Caki2 (cell line): ENCODE measurements at regions not wholly inside any gene's neighbourhood (a gene's known extent, or its start where the extent isn't known, plus 50 kb on each side); places are given as distances from the start of the nearest gene placed in this dataset.

Source experiments
- DNase-seq: peaks from one replicate; pipeline ENCODE4 v3.0.0-alpha.2; 2015; ENCODE audit warnings: low read depth
- in situ Hi-C: cut with HindIII; loops from 2 replicates; pipeline ENCODE4 v1.10.0; 2016; ENCODE audit warnings: low sequenced_read_pairs, low pct_unique_long_range_greater_than_20kb, mixed read lengths

GRCh38 chr6:168967281-168967925, 286.2 kb downstream of the THBS2 start:
- DNase-seq = peak; percentile 10
- in situ Hi-C loops = no loop called here

- DNase-seq = no peak
- in situ Hi-C loops = no loop called here
Measured at GRCh38 chr6:168964138-168964835, 289.4 kb downstream of the THBS2 start.

- in situ Hi-C loops = no loop called here
- no peak for DNase-seq
Measured at GRCh38 chr6:168962886-168963285, 290.8 kb downstream of the THBS2 start.

GRCh38 chr6:168961264-168961656, 292.4 kb downstream of the THBS2 start:
- in situ Hi-C loops = no loop called here
- DNase-seq = no peak

- in situ Hi-C loops = no loop called here
- no peak for DNase-seq
Measured at GRCh38 chr6:168960551-168961263, 292.9 kb downstream of the THBS2 start.

- no peak for DNase-seq
- in situ Hi-C loops = no loop called here
Measured at GRCh38 chr6:168959696-168960095, 293.9 kb downstream of the THBS2 start.

- in situ Hi-C loops = no loop called here
- DNase-seq = peak; percentile 66
Measured at GRCh38 chr6:168956884-168957730, 296.5 kb downstream of the THBS2 start.

- DNase-seq = no peak
- in situ Hi-C loops = no loop called here
Measured at GRCh38 chr6:168956141-168956838, 297.4 kb downstream of the THBS2 start.

GRCh38 chr6:168953461-168953860, 300.2 kb downstream of the THBS2 start:
- in situ Hi-C loops = no loop called here
- no peak for DNase-seq

- no peak for DNase-seq
- in situ Hi-C loops = no loop called here
Measured at GRCh38 chr6:168951217-168951616, 302.4 kb downstream of the THBS2 start.

- in situ Hi-C loops = no loop called here
- DNase-seq = no peak
Measured at GRCh38 chr6:168950858-168951214, 302.8 kb downstream of the THBS2 start.

GRCh38 chr6:168949981-168950857, 303.4 kb downstream of the THBS2 start:
- DNase-seq = no peak
- in situ Hi-C loops = no loop called here

- in situ Hi-C loops = no loop called here
- no peak for DNase-seq
Measured at GRCh38 chr6:168948990-168949531, 304.6 kb downstream of the THBS2 start.

GRCh38 chr6:168948002-168948401, 305.6 kb downstream of the THBS2 start:
- in situ Hi-C loops = no loop called here
- DNase-seq = no peak

GRCh38 chr6:168943231-168943905, 310.3 kb downstream of the THBS2 start:
- in situ Hi-C loops = no loop called here
- no peak for DNase-seq

GRCh38 chr6:168942646-168943045, 311.0 kb downstream of the THBS2 start:
- DNase-seq = no peak
- in situ Hi-C loops = no loop called here

- no peak for DNase-seq
- in situ Hi-C loops = no loop called here
Measured at GRCh38 chr6:168941036-168941435, 312.6 kb downstream of the THBS2 start.
